ENCODE measurements at regions not wholly inside any gene's neighbourhood (a gene's known extent, or its start where the extent isn't known, plus 50 kb on each side); places are given as distances from the start of the nearest gene placed in this dataset.

DNA sequence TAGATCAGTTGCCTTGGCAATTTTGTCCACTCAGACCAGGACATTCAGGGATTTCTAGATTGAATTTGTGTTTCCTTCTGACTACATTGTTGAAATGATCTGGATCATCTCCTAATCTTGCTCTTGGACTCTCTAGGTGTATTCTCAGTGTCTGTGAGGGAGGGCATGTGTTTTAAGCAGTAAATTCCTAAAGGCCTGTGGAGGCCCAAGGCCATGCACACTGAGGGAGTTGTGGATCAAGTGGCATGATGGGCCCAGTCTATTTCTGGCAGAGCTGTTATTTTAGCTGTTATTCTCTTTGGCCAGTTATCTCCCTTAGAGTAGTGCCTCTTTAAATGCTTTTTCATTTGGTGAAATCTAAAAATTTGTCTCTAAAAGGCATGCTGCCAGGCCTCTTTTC is 144.9 kb downstream of the RPIA start:
- Mint-ChIP-seq H3K9me3 (no peaks in the 10 kb centered on the region), H3K4me3 (no peak overlapping the region), H3K36me3 (no peaks in the 10 kb centered on the region), H3K4me1 (ENCODE audit: low read depth) (no peaks in the 10 kb centered on the region), H3K27me3 (peaks cover 4% of the 10 kb centered on the region), H3K27ac (no peak overlapping the region)
- ChIA-PET POLR2A (no interaction called here), CTCF (no interaction called here)
- intact Hi-C loops (cut with micrococcal nuclease): no loop called here
- no peak for DNase-seq

DNA sequence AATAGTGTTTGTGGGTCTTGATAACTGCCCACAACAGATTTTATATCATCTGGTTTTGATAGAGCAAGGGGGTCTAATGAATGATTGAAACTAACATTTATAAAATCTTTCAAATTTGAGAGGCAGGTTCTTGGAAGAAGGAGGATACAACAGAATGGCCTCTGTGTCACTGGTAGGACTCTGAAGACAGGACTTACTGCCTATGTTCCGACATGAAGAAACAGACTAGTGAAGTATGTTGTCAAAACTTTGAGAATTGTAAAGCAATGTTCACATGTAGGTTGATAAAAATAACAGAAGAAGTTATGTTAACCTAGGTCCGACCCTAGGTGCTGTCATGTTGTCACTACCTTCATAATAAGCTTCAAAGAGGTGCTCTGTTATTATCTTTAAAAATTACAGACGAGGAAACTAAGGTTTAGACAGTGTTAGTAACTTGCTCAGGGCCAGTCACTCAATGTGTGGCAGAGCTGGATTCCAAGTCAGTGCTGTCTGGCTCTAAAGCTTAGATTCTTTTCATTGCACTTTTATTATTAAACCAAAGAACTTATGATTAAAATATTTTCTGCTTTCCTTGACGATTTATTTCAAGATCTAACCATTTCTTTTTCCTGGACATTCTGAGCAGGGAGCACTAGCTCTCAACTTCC is 146.2 kb downstream of the RPIA start:
- intact Hi-C loops (cut with micrococcal nuclease): no loop called here
- H3K4me1 Mint-ChIP-seq (ENCODE audit: low read depth): no peaks in the 10 kb centered on the region
- H3K9me3 Mint-ChIP-seq: no peaks in the 10 kb centered on the region
- H3K36me3 Mint-ChIP-seq: no peaks in the 10 kb centered on the region
- no peak overlapping the region for H3K4me3 Mint-ChIP-seq
- POLR2A ChIA-PET: no interaction called here
- H3K27me3 Mint-ChIP-seq: peaks cover 4% of the 10 kb centered on the region
- CTCF ChIA-PET: interaction anchor here (1.4 kb wide), 1 partner anchor 43 kb away, joined by 3 read pairs; no protein-coding TSS in a partner anchor
- DNase-seq: no peak
- no peak overlapping the region for H3K27ac Mint-ChIP-seq

DNA sequence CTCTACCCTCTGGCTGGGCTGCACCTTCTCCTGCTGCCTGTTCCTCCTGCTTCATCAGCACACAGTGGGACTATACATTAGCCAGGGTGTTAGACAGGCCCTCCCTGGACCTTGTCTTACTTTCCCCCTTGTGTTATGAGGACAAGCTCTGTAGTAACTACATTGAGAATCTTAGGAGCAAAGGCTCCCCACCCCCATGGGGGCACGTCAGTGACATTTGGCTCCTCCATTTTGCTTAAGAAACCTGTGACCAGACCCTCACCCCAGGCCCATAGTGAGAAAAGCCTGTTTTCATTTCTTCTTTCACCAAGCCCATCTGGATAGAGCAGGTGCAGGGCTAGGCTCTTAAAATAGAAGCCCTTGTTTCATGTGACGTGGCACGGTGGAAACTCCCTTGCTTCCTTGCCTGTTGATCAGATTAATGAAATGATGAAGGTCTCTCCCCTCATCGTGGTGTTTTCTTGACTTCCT is 146.7 kb downstream of the RPIA start:
- no peaks in the 10 kb centered on the region for H3K4me1 Mint-ChIP-seq (ENCODE audit: low read depth)
- H3K36me3 Mint-ChIP-seq: no peaks in the 10 kb centered on the region
- H3K27ac Mint-ChIP-seq: no peak overlapping the region
- intact Hi-C loops (cut with micrococcal nuclease): no loop called here
- ChIA-PET CTCF (interaction anchor here (1.4 kb wide), 1 partner anchor 42 kb away, joined by 3 read pairs; no protein-coding TSS in a partner anchor), POLR2A (no interaction called here)
- H3K27me3 Mint-ChIP-seq: peaks cover 2% of the 10 kb centered on the region
- H3K4me3 Mint-ChIP-seq: no peak overlapping the region
- H3K9me3 Mint-ChIP-seq: no peaks in the 10 kb centered on the region
- no peak for DNase-seq

DNA sequence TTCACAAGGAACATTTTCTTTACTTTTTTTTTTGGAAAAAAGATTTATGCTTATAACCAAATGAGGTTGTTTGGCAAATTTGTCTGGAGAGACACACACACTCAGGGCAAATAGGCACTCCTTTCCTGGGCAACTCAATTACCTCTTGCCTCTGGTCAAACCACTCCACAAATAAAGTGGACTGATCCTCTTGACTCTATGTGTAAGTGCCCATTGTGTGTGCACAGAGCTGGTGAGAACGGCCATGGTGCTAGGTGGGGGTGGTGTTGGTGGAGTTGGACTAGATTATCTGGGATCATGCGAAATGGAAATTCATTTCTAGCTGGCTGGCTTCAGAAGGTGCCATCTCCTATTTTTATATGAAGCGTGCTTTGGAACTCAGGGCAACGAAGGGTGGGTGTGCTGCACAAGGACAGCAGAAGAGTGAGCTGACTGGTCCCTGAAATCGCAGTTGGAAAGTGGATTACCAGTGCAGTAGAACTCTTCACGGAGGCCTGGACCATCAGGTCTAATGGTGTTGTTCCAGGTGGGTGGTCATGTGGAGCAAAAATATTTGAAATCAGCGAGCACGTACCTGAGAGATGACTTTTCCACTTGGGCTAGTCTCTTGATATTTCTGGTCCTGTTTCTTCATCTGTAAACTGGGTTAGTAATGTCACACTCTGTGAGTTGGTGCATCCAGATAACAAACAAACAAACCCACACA is 149.9 kb downstream of the RPIA start:
- H3K9me3 Mint-ChIP-seq: no peaks in the 10 kb centered on the region
- no peaks in the 10 kb centered on the region for H3K4me1 Mint-ChIP-seq (ENCODE audit: low read depth)
- H3K36me3 Mint-ChIP-seq: no peaks in the 10 kb centered on the region
- ChIA-PET CTCF (interaction anchor here (1.2 kb wide), 1 partner anchor 9 kb away, joined by 3 read pairs; no protein-coding TSS in a partner anchor), POLR2A (no interaction called here)
- peaks cover 6% of the 10 kb centered on the region for H3K27me3 Mint-ChIP-seq
- intact Hi-C loops (cut with micrococcal nuclease): no loop called here
- no peak overlapping the region for H3K27ac Mint-ChIP-seq
- H3K4me3 Mint-ChIP-seq: no peak overlapping the region
- no peak for DNase-seq

DNA sequence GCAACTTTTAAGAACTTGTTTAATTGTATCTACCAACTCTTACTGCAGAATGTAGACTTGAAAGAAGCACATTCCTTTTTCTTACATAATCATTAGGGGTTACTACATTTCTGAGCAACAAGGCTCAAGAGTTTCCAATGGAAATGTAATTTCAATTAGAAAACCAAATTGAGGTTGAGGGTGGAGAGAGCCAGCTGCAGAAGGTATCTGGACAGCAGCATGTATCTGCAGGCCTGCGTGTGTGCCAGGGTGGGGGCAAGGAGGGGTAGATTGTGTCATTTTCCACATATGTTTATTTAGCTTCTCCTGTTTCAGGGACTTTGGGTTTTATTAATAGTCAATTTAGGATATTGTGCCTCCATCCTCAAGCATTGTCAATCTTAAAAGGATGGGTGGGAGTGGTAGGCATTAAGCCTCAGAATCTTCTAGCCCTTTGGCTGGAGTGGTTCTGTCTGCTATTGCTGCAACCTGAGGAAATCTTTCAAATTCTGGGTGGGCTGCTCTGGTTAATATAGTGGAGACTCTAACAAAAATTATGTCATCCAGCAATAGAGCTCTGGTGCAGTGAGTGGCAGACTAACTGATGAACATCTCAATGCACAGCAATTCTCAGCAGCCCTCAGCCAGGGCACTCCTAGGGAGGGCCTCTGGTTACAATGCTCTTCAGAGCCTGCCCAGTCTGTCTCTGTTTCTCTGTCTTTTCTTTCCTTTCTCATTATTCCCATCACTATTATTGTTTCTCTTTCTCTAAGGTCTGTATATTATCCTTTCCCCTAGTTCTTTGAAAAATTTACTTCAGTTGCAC is 151.4 kb downstream of the RPIA start:
- no peak for DNase-seq
- no peak overlapping the region for H3K27ac Mint-ChIP-seq
- no peak overlapping the region for H3K4me3 Mint-ChIP-seq
- peaks cover 8% of the 10 kb centered on the region for H3K27me3 Mint-ChIP-seq
- CTCF ChIA-PET: interaction anchor here (1.2 kb wide), 1 partner anchor 11 kb away, joined by 3 read pairs; no protein-coding TSS in a partner anchor
- H3K36me3 Mint-ChIP-seq: no peaks in the 10 kb centered on the region
- POLR2A ChIA-PET: interaction anchor here (0.6 kb wide), 1 partner anchor 344 kb away, joined by 3 read pairs; no protein-coding TSS in a partner anchor
- intact Hi-C loops (cut with micrococcal nuclease): no loop called here
- no peaks in the 10 kb centered on the region for H3K9me3 Mint-ChIP-seq
- H3K4me1 Mint-ChIP-seq (ENCODE audit: low read depth): no peaks in the 10 kb centered on the region

DNA sequence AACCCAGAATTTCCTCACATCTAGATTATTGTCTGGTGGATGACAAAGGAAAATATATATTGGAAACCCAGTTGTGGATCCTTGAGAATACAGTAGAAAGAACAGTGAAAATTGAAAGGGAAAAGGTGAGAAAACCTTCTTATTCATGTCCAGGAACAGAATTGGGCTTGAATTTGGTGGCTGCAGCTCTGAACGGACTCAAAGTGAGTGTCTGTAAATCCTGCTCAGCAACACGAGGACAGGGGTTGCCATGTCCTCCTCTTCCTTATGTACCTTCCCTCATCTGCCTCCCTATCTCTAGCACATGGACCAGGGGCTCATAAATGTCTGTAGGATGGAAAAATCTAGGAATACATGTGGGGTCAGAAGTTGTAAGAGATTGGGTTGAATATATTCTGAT is 152.2 kb downstream of the RPIA start:
- Mint-ChIP-seq H3K4me1 (ENCODE audit: low read depth) (no peaks in the 10 kb centered on the region), H3K4me3 (no peak overlapping the region), H3K27ac (no peak overlapping the region), H3K9me3 (no peaks in the 10 kb centered on the region), H3K36me3 (no peaks in the 10 kb centered on the region), H3K27me3 (peaks cover 13% of the 10 kb centered on the region)
- intact Hi-C loops (cut with micrococcal nuclease): no loop called here
- DNase-seq: no peak
- ChIA-PET POLR2A (interaction anchor here (0.6 kb wide), 1 partner anchor 344 kb away, joined by 3 read pairs; no protein-coding TSS in a partner anchor), CTCF (no interaction called here)

DNA sequence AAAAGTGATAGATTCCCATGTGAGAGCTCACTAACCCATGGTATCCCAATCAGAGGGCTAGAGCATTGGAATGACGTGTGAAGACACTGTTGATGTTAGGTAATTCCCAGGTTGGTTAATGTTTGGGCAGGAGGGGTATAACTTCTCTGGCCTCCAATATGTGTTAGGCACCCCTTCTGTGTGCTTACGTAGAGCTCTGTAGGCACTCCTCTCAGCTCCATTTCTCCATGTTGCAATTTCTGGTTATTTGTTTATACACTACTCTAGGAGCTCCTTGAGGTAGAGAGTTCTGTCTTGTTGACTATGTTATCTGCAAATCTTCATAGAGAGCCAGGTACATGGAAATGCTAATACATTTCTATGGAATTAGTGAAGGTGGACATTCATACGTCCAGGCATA is 153.5 kb downstream of the RPIA start:
- CTCF ChIA-PET: no interaction called here
- Mint-ChIP-seq H3K4me3 (no peak overlapping the region), H3K9me3 (no peaks in the 10 kb centered on the region), H3K27ac (no peak overlapping the region), H3K36me3 (no peaks in the 10 kb centered on the region), H3K27me3 (peaks cover 17% of the 10 kb centered on the region), H3K4me1 (ENCODE audit: low read depth) (no peaks in the 10 kb centered on the region)
- POLR2A ChIA-PET: no interaction called here
- intact Hi-C loops (cut with micrococcal nuclease): no loop called here
- no peak for DNase-seq

DNA sequence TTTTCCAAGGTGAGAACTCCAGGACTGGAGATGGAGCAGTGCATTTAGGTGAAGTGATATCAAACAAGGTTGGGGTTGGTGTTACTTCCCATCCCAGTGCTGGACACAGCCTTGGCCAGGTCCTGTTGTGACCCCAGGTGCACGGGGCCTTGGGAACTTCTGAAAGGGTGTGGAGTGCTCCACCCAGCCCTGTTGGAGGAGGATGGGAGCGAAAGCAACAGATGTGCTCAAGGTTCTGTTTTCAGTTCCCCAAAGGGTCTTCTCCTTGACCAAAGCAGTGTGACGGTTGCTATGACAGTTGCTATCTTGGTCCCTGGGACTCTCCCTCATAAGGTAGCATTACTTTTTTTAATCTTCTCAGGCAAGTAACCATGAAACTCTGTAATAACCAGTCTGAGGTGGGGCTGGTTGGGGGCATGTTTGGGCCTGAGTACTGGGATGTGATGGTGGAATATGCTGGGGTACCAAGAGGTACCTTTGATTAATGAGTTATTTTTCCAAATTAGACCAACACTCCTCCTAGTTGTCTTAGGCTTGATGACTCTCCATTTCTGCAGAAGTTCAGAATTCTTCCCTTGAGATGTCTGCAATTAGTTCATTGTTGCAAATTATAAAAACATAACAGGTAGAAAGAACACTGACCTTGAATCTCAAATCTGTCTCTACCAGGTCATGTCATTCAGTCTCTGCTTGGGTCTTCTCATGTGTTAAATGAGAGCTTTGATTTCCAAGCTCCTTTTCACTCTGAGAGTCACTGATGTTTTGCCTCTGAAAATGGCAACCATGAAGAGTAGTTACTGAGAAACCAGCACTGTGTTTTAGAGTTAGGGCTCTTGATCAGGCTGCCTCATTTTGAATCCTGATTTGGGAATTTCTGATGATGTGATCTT is 154.5 kb downstream of the RPIA start:
- Mint-ChIP-seq H3K4me1 (ENCODE audit: low read depth) (no peaks in the 10 kb centered on the region), H3K9me3 (no peaks in the 10 kb centered on the region), H3K4me3 (no peak overlapping the region), H3K27ac (no peak overlapping the region), H3K36me3 (no peaks in the 10 kb centered on the region), H3K27me3 (peaks cover 16% of the 10 kb centered on the region)
- intact Hi-C loops (cut with micrococcal nuclease): no loop called here
- ChIA-PET POLR2A (no interaction called here), CTCF (no interaction called here)
- DNase-seq: no peak

DNA sequence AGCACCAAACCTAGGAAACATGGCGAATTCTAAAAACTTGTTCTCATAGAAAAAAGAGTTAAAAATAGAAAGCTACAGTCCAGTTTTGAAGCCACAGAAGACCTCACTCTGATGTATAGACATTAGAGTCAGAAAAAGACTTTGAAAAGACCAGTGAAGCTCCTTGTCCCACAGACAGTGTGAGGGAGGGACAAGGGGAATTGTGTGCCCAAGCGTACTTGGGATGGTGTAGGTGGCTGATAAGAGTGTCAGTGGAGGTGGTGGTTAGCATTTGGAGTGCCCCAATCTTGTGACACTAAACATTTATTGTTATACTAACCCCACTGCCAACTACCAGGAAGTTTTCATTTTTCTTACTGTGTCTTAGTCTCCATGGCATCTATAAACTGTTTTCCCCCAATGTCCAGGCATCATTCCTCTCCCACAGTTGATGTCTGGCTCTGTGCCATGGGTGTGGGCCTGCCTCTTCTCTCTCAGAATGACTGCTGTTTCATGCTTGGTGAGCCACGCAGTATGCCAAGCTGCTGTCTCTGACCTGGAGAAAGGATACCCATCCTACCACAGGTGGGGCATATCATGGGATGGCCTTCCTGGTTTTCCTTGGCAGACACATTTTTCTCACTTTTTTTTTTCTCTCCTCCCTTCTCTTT is 161.4 kb downstream of the RPIA start:
- no peaks in the 10 kb centered on the region for H3K4me1 Mint-ChIP-seq (ENCODE audit: low read depth)
- DNase-seq: no peak
- H3K27ac Mint-ChIP-seq: no peak overlapping the region
- peaks cover 11% of the 10 kb centered on the region for H3K27me3 Mint-ChIP-seq
- no peak overlapping the region for H3K4me3 Mint-ChIP-seq
- ChIA-PET CTCF (interaction anchor here (0.7 to 1.7 kb wide), 3 partner anchors 28 to 470 kb away, joined by 3 to 5 read pairs (median 4); no protein-coding TSS in a partner anchor), POLR2A (no interaction called here)
- H3K9me3 Mint-ChIP-seq: no peaks in the 10 kb centered on the region
- no peaks in the 10 kb centered on the region for H3K36me3 Mint-ChIP-seq
- intact Hi-C loops (cut with micrococcal nuclease): no loop called here

DNA sequence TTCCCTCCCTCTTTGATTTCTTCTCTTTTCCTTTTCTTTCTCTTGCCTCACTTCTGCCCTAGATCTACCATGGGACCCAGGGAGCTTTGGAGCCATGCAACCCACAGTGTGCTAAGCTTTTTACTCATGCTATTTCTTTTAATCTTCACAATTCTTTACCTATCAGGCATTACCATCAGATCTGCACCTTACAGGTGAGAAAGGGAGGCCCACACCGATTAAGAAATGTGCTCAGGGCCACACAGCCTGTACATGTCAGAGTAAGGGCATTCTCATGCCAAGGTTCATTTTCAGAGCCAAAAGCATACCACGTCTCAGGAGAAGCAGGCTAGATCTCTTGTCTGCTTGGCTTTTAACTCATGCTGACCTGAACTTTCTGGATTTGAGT is 161.9 kb downstream of the RPIA start:
- intact Hi-C loops (cut with micrococcal nuclease): no loop called here
- Mint-ChIP-seq H3K36me3 (no peaks in the 10 kb centered on the region), H3K4me1 (ENCODE audit: low read depth) (no peaks in the 10 kb centered on the region), H3K27ac (no peak overlapping the region), H3K9me3 (no peaks in the 10 kb centered on the region), H3K4me3 (no peak overlapping the region), H3K27me3 (peaks cover 8% of the 10 kb centered on the region)
- ChIA-PET POLR2A (no interaction called here), CTCF (interaction anchor here (0.7 kb wide), 1 partner anchor 471 kb away, joined by 3 read pairs; no protein-coding TSS in a partner anchor)
- no peak for DNase-seq

DNA sequence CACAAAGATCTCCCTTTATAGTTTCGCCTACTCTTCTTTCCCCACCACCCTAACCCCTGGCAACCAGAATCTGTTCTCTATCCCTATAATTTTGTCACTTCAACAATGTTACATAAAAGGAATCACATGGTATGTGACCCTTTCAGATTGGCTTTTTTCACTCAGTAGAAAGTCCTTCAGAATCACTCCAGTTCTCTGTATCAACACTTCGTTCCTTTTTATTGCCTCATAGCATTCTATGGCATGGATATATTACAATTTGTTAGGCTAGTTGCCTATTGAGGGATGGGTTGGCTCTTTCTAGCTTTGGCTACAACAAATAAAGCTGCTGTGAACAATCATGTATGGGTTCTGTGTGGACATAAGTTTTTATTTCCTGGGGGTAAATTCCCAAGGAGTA is 163.1 kb downstream of the RPIA start:
- no peaks in the 10 kb centered on the region for H3K4me1 Mint-ChIP-seq (ENCODE audit: low read depth)
- ChIA-PET CTCF (interaction anchor here (1.0 kb wide), 1 partner anchor 19 kb away, joined by 4 read pairs; no protein-coding TSS in a partner anchor), POLR2A (no interaction called here)
- no peaks in the 10 kb centered on the region for H3K36me3 Mint-ChIP-seq
- DNase-seq: no peak
- H3K9me3 Mint-ChIP-seq: no peaks in the 10 kb centered on the region
- H3K27ac Mint-ChIP-seq: no peak overlapping the region
- no peak overlapping the region for H3K4me3 Mint-ChIP-seq
- intact Hi-C loops (cut with micrococcal nuclease): no loop called here
- peaks cover 6% of the 10 kb centered on the region for H3K27me3 Mint-ChIP-seq
